ENCODE measurements at regions not wholly inside any gene's neighbourhood (a gene's known extent, or its start where the extent isn't known, plus 50 kb on each side); places are given as distances from the start of the nearest gene placed in this dataset.

GRCh38 chr6:19427548-19427947 lies 409.6 kb upstream of the ID4 start:
- no peak for TF ChIP-seq GATA2 (IDR thresholded peaks at IDR 0.05; ENCODE audit: low read depth, low read length)
- no peak for TF ChIP-seq GATA3 (IDR thresholded peaks at IDR 0.05; ENCODE audit: low read depth, low read length)
